Effector memory CD8-positive, alpha-beta T cell (primary cell): ENCODE measurements at regions not wholly inside any gene's neighbourhood (a gene's known extent, or its start where the extent isn't known, plus 50 kb on each side); places are given as distances from the start of the nearest gene placed in this dataset.
"Not testable (repeated sequence)": the region's sequence is repeated elsewhere in the genome, so short reads cannot be mapped to it uniquely, and the experiment has no call there.

Experiments used
- ATAC-seq: fragments of 150-1000 bp; cut with Tn5 transposase; replicated peaks from 2 replicates; pipeline ENCODE4 v1.10.0; 2021; ENCODE audit warnings: mild to moderate bottlenecking, moderate library complexity
- DNase-seq, 3 experiments: peaks; one replicate each; pipeline ENCODE4 v3.0.0; 2021
- H3K27ac Mint-ChIP-seq, 2 donors: one replicate each; pipeline ENCODE4 v1.8.0; 2022; ENCODE audit warnings: mild to moderate bottlenecking in 2 of 2, mixed read lengths in 2 of 2, moderate library complexity in 2 of 2
- H3K27me3 Mint-ChIP-seq, 2 donors: one replicate each; pipeline ENCODE4 v1.8.0; 2022; ENCODE audit warnings: mixed read lengths in 2 of 2
- H3K36me3 Mint-ChIP-seq: one replicate; pipeline ENCODE4 v1.8.0; 2022; ENCODE audit warnings: mild to moderate bottlenecking, moderate library complexity, mixed read lengths; ENCODE audit not compliant: insufficient read depth
- H3K4me1 Mint-ChIP-seq, 2 donors: one replicate each; pipeline ENCODE4 v1.8.0; 2022; ENCODE audit warnings: low read depth in 2 of 2, mixed read lengths in 2 of 2
- H3K4me3 Mint-ChIP-seq, 2 donors: one replicate each; pipeline ENCODE4 v1.8.0; 2022; ENCODE audit warnings: mild to moderate bottlenecking in 2 of 2, mixed read lengths in 2 of 2, moderate library complexity in 2 of 2
- H3K9me3 Mint-ChIP-seq, 2 donors: one replicate each; pipeline ENCODE4 v1.8.0; 2022; ENCODE audit warnings: mixed read lengths in 2 of 2

GRCh38 chr6:11404838-11405237, 132.7 kb upstream of the TMEM170B start:
- Mint-ChIP-seq H3K36me3 (no peaks in the 10 kb centered on the region), H3K9me3 (no peaks in the 10 kb centered on the region), H3K4me1 (no peaks in the 10 kb centered on the region), H3K4me3 (no peak overlapping the region), H3K27me3 (no peaks in the 10 kb centered on the region), H3K27ac (peak overlapping the region in 1 of 2 donors; percentile 6)
- DNase-seq (no peak), ATAC-seq (no peak)

DNA sequence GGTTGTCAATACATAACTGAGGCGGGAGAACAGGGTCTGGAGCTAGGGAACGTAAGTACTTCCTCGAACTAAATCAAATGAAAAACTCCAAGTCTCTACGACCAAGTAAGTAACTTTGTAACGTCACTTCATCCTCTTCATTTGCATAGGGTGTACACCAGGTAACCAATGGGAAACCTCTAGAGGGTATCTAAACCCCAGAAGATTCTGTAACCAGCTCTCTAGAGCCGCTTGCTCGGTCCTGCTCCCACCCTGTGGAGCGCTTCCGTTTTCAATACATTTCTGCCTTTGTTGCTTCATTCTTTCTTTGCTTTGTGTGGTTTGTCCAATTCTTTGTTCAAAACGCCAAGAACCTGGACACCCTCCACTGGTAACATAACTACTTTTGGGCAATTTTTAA, 133.5 kb upstream of the TMEM170B start:
- Mint-ChIP-seq H3K9me3 (no peaks in the 10 kb centered on the region), H3K27ac (no peak overlapping the region), H3K36me3 (no peaks in the 10 kb centered on the region), H3K27me3 (no peaks in the 10 kb centered on the region), H3K4me3 (no peak overlapping the region), H3K4me1 (no peaks in the 10 kb centered on the region)
- ATAC-seq: no peak
- no peak for DNase-seq

- ATAC-seq (no peak), DNase-seq (no peak)
- H3K4me1 Mint-ChIP-seq: no peaks in the 10 kb centered on the region
- no peak overlapping the region for H3K4me3 Mint-ChIP-seq
- H3K27me3 Mint-ChIP-seq: no peaks in the 10 kb centered on the region
- no peak overlapping the region for H3K27ac Mint-ChIP-seq
- H3K36me3 Mint-ChIP-seq: no peaks in the 10 kb centered on the region
- no peaks in the 10 kb centered on the region for H3K9me3 Mint-ChIP-seq
These were observed 134.4 kb upstream of the TMEM170B start for GRCh38 chr6:11403035-11403601.

GRCh38 chr6:11402581-11402980, 135.0 kb upstream of the TMEM170B start:
- DNase-seq, H3K4me3 Mint-ChIP-seq, H3K27me3 Mint-ChIP-seq, H3K27ac Mint-ChIP-seq, H3K4me1 Mint-ChIP-seq, ATAC-seq, H3K9me3 Mint-ChIP-seq, H3K36me3 Mint-ChIP-seq: not testable (repeated sequence)

DNA sequence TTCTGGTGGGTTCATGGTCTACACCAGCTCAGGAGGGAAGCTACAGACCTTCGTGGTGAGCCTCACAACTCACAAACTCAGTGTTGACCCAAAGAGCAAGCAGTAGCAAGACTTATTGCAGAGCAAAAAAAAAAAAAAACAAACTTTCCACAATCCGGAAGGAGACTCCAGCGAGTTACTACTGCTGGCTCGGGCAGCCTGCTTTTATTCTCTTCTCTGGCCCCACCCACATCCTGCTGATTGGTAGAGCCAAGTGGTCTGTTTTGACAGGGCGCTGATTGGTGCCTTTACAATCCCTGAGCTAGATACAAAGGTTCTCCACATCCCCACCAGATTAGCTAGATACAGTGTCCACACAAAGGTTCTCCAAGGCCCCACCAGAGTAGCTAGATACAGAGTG, 135.6 kb upstream of the TMEM170B start:
- not testable (repeated sequence) for H3K27me3 Mint-ChIP-seq, ATAC-seq, H3K36me3 Mint-ChIP-seq, H3K4me3 Mint-ChIP-seq, H3K27ac Mint-ChIP-seq, H3K9me3 Mint-ChIP-seq, DNase-seq, H3K4me1 Mint-ChIP-seq

DNA sequence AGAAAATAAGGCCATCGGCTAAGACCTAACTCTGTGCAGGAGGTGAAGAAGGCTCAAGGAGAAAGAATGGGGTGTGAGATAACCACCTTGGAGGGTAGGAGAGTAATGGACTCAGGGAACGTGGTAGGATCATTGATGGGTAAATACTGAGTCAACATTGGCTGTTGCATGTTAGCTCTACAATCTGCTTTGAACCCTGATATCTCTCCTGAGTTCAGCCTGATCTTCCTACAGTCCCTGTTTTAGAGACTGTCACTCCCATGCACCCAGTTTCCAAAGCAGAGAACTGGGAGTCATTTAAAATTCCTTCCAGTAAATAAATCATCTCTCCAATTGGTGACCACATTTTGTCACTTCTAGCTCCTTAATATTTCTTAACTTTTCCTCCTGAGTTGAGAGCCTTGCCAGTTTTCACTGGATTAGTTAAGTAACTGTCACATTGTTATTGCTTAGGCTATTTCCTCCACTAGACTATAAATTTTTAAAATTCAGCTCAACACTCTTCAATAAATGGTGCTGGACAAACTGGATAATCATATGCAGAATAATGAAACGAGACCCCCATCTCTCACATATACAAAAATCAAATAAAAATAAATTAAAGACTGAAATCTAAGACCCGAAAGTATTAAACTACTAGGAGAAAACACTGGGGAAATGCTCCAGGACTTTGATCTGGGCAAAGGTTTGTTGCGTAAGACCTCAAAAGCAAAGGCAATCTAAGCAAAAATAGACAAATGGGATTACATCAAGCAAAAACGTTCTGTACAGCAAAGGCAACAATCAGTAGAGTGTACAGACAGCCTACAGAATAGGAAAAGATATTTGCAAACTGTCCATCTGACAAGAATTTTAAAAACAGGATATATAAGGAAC, 138.9 kb upstream of the TMEM170B start:
- Mint-ChIP-seq H3K9me3 (peaks cover 0 to 4% of the 10 kb centered on the region in 2 donors), H3K4me3 (no peak overlapping the region), H3K4me1 (no peaks in the 10 kb centered on the region), H3K27me3 (peaks cover 14 to 19% of the 10 kb centered on the region in 2 donors), H3K36me3 (no peaks in the 10 kb centered on the region), H3K27ac (no peak overlapping the region)
- DNase-seq (no peak), ATAC-seq (no peak)

DNA sequence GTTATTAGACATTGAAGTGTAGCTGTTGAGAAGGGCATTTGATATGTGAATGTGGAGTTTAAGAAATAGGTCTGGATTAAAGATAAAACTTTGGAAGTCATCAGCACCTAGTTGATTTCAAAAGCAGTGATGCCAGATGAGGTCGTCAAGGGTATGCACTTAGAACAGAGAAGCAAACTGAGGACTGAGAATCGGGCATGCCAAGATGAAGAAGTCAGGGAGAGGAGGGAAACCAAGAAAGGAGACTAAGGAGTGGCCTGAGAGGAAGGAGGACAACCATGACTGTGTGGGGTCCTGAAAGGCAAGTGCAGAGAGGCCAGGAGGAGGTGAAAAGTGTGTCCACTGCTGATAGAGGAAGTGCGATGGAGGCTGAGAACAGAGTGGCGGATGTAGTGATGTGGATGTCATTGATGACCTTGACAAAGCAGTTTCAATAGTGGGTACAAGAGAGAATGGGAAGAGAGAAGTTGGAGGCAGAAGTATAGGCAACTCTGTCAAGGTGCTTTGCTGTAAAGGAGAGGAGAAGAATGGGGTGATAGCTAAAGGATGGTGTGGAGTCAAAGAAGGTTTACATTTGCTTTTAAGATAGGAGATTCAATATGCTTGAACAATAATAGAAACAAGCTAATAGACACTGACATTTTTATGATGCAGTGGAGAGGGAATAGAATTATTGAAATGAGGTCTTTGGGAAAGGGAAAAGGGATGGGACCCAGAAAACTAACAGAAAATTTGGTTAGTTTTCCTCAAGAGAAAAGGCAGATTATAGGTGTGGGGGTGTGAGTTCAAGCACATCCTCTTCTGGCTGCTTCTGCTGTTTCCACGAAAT, 139.7 kb upstream of the TMEM170B start:
- no peak overlapping the region for H3K27ac Mint-ChIP-seq
- H3K4me3 Mint-ChIP-seq: no peak overlapping the region
- no peak for ATAC-seq

GRCh38 chr6:11396860-11397259, 140.7 kb upstream of the TMEM170B start:
- peaks cover 0 to 6% of the 10 kb centered on the region in 2 donors for H3K9me3 Mint-ChIP-seq
- ATAC-seq (no peak), DNase-seq (no peak)
- H3K27me3 Mint-ChIP-seq: peaks cover 14 to 24% of the 10 kb centered on the region in 2 donors
- H3K27ac Mint-ChIP-seq: no peak overlapping the region
- H3K36me3 Mint-ChIP-seq: no peaks in the 10 kb centered on the region
- H3K4me1 Mint-ChIP-seq: no peaks in the 10 kb centered on the region
- no peak overlapping the region for H3K4me3 Mint-ChIP-seq

More for the DNA sequence above, 139.7 kb upstream of the TMEM170B start:
- H3K4me1 Mint-ChIP-seq: no peaks in the 10 kb centered on the region
- peaks cover 0 to 4% of the 10 kb centered on the region in 2 donors for H3K9me3 Mint-ChIP-seq
- no peaks in the 10 kb centered on the region for H3K36me3 Mint-ChIP-seq
- DNase-seq: no peak
- H3K27me3 Mint-ChIP-seq: peaks cover 14 to 19% of the 10 kb centered on the region in 2 donors

DNA sequence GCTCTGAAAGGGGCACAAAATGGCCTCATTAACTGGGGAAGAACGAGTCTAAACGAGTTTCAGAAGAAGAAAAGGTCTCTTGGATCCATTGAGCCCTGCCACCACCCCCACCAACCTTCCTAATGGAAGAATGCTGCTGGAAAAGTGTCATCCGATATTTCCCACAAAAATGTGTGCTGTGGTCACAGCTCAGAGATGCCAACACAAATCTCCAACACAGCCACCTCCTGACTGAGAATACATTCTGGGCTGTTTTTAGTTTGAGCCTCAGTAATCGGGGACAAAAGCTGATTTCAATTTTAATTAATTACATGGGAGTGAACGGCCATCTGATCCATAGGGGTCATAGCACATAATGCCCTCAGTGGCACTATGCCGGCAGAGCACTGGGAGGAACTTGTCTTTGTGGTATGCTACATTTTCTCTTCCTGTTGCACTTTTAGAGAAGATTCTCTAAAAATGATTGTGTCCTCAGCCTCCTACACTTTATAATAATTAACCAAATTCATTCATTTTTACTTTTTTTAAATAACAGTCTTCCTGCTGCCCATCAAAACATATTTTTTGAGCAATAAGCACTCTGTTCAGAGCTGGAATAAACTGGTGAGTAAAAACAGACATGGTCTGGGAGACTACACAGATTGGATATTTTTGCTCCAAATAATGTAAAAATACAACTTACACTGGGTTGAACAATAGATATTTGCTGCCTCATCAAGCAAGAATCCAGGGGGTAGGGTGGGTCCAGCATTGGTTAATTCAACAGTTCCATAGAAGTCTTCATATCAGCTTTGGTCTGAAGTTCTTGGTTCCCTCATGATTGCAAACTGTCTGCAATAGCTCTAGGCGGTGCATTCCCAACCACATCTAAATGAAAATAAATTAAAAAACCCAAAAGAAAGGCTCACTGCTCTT, 143.6 kb upstream of the TMEM170B start:
- no peaks in the 10 kb centered on the region for H3K36me3 Mint-ChIP-seq
- no peak overlapping the region for H3K27ac Mint-ChIP-seq
- no peak overlapping the region for H3K4me3 Mint-ChIP-seq
- no peaks in the 10 kb centered on the region for H3K4me1 Mint-ChIP-seq
- peaks cover 0 to 6% of the 10 kb centered on the region in 2 donors for H3K9me3 Mint-ChIP-seq
- no peak for ATAC-seq
- DNase-seq: no peak
- H3K27me3 Mint-ChIP-seq: peaks cover 14 to 24% of the 10 kb centered on the region in 2 donors

- H3K36me3 Mint-ChIP-seq: no peaks in the 10 kb centered on the region
- no peak overlapping the region for H3K4me3 Mint-ChIP-seq
- peaks cover 14 to 24% of the 10 kb centered on the region in 2 donors for H3K27me3 Mint-ChIP-seq
- peaks cover 0 to 6% of the 10 kb centered on the region in 2 donors for H3K9me3 Mint-ChIP-seq
- ATAC-seq (no peak), DNase-seq (no peak)
- H3K4me1 Mint-ChIP-seq: no peaks in the 10 kb centered on the region
- H3K27ac Mint-ChIP-seq: no peak overlapping the region
These were observed 144.6 kb upstream of the TMEM170B start for GRCh38 chr6:11392778-11393507.

DNA sequence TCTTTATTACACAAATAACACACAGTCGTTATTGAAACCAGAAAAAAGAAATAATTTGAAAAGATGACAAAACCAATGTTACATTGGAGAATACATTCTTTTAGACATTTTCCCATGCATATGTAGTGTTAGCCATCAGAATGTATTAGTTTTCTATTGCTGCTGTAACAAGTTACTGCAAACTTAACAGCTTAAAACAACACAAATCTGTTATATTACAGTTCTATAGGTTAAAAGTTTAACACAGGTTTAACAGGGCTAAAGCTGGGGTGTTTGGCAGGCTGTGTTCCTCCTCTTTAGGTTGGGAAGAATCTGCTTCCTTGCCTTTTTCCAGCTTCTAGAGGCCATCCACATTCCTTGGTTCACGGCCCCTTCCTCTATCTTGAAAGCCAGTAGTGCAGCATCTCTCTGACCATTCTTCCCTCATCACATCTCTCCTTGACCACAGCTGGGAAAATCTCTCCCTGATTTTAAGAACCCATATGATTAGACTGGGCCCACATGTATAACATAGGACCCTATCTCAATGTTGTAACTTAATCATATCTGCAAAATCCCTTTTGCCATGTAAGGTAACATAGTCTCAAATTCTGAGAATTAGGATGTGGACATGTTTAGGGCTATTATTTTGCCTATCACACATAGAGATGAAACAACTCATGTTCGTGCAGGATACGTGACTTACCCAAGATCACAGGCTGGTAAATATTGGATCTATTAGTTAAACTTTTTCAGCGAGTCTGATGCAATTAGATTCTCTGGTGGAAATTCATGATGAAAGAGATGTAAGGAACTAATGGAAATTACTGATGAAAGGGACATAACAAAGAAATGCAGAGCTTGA, 145.4 kb upstream of the TMEM170B start:
- Mint-ChIP-seq H3K4me1 (no peaks in the 10 kb centered on the region), H3K4me3 (no peak overlapping the region), H3K36me3 (no peaks in the 10 kb centered on the region), H3K27ac (no peak overlapping the region), H3K9me3 (peaks cover 0 to 6% of the 10 kb centered on the region in 2 donors), H3K27me3 (peaks cover 14 to 24% of the 10 kb centered on the region in 2 donors)
- no peak for ATAC-seq
- DNase-seq: no peak

GRCh38 chr6:11389977-11390376, 147.6 kb upstream of the TMEM170B start:
- ATAC-seq: no peak
- Mint-ChIP-seq H3K9me3 (peaks cover 0 to 2% of the 10 kb centered on the region in 2 donors), H3K27ac (no peak overlapping the region), H3K27me3 (peaks cover 0 to 14% of the 10 kb centered on the region in 2 donors), H3K4me3 (no peak overlapping the region), H3K36me3 (no peaks in the 10 kb centered on the region), H3K4me1 (peaks cover 8 to 9% of the 10 kb centered on the region in 2 donors)
- no peak for DNase-seq
